Right lobe of liver (tissue), 4 donors: ENCODE measurements at regions not wholly inside any gene's neighbourhood (a gene's known extent, or its start where the extent isn't known, plus 50 kb on each side); places are given as distances from the start of the nearest gene placed in this dataset.

Experiments
- POLR2A ChIP-seq: fragments of 450-650 bp; IDR thresholded peaks from one replicate; pipeline ENCODE4 v1.6.1; 2017; ENCODE audit warnings: antibody characterized with exemption, mild to moderate bottlenecking
- TF ChIP-seq, protein P1 (sequence below), 4 donors: fragments of 200-600 bp in 3 of 4; fragments of 450-650 bp in 1 of 4; IDR thresholded peaks; one replicate each; pipeline versions ENCODE4 v1.5.1 to v1.8.0; 2016 to 2022; ENCODE audit warnings: antibody characterized with exemption in 4 of 4, mild to moderate bottlenecking in 2 of 4
- donor health status: DM: no; HTN: no; CAD: no.
- donor health status: DM: no; HTN: no; CAD: no.
- donor health status: DM: no; HTN: yes; CAD: no.

DNA sequence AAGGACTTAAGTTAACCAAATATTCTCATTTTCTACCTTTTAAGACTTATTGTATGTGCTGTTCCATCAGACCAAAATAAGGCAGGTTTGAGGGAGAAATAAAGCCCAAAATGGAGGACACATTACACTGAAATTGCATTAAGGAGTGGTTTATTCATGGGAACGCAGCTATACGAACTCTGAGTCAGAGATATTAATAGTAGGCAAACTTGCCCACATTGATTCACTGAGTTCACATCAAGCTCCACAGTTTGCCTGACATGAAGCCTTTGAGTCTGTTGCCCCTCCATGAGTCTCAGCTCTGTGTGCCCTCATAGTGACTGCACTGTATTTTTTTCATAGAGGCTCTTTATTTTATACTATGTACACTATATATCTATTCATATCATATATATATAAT is 135.0 kb upstream of the SNX2 start:
- TF ChIP-seq, protein P1, sequence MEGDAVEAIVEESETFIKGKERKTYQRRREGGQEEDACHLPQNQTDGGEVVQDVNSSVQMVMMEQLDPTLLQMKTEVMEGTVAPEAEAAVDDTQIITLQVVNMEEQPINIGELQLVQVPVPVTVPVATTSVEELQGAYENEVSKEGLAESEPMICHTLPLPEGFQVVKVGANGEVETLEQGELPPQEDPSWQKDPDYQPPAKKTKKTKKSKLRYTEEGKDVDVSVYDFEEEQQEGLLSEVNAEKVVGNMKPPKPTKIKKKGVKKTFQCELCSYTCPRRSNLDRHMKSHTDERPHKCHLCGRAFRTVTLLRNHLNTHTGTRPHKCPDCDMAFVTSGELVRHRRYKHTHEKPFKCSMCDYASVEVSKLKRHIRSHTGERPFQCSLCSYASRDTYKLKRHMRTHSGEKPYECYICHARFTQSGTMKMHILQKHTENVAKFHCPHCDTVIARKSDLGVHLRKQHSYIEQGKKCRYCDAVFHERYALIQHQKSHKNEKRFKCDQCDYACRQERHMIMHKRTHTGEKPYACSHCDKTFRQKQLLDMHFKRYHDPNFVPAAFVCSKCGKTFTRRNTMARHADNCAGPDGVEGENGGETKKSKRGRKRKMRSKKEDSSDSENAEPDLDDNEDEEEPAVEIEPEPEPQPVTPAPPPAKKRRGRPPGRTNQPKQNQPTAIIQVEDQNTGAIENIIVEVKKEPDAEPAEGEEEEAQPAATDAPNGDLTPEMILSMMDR (IDR thresholded peaks at IDR 0.05): no peak
- no peak for TF ChIP-seq POLR2A
